ENCODE measurements at regions not wholly inside any gene's neighbourhood (a gene's known extent, or its start where the extent isn't known, plus 50 kb on each side); places are given as distances from the start of the nearest gene placed in this dataset.

GRCh38 chr4:158020734-158021346 lies 152.0 kb downstream of the GASK1B start:
- no peak for TF ChIP-seq EZH2 (IDR thresholded peaks at IDR 0.05; ENCODE audit: borderline replicate concordance, low read length)
- TF ChIP-seq CTCF (conservative IDR thresholded peaks at IDR 0.05 in 1 of 2, IDR thresholded peaks at IDR 0.05 in 1 of 2; ENCODE audit: extremely low read depth in 1 of 2, insufficient read depth in 1 of 2, low read depth in 1 of 2, low read length in 2 of 2), result no peak

Measured in mammary epithelial cell (primary cell).